Lower leg skin (tissue), 3 donors: ENCODE measurements at regions not wholly inside any gene's neighbourhood (a gene's known extent, or its start where the extent isn't known, plus 50 kb on each side); places are given as distances from the start of the nearest gene placed in this dataset.

Experiments
- POLR2A ChIP-seq, 2 donors: fragments of 450-650 bp; IDR thresholded peaks; one replicate each; pipeline ENCODE4 v1.6.1; 2016 to 2017; ENCODE audit warnings: antibody characterized with exemption in 2 of 2, mild to moderate bottlenecking in 1 of 2, moderate library complexity in 1 of 2
- TF ChIP-seq, protein P1 (sequence below), 3 donors: fragments of 450-650 bp; IDR thresholded peaks; one replicate each; pipeline ENCODE4 v1.5.1; 2016; ENCODE audit warnings: antibody characterized with exemption in 3 of 3, mild to moderate bottlenecking in 3 of 3, moderate library complexity in 2 of 3

DNA sequence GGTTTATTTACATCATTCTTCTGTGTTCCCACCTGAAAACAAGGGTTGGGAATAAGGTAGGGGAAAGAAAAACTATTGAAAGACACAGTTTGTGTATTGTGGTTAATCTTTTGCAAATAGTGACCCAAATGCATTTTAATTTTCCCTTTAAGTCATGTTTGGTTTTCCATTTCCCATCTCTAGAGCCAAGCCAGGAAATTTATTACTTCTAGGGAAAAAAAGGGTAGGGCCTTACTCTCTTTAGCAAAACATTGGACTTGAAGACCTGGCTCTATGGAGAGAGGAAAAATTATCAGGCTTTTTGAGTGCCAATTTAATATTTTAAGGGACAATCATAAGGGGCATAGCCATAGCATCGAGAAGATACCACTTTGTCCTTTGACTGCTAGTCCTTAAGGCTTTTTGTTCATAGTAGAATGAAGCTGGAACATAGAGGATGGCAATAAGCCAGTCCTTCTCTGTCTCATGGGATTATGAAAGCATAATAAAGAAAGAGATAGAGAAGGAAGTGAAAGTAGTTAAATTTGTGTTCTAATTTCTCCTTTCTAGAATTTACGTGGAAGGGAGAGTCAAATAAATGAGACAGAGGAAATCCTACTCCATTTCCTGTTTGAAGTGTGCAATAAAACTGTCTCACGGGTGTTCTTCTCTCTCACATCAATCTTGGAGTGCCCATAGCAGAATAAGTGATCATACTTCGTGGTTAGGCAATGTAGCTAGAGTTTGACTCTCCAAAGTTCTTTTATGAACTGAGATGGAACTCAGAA lies 50.9 kb upstream of the PPFIA2 start:
- TF ChIP-seq, protein P1, sequence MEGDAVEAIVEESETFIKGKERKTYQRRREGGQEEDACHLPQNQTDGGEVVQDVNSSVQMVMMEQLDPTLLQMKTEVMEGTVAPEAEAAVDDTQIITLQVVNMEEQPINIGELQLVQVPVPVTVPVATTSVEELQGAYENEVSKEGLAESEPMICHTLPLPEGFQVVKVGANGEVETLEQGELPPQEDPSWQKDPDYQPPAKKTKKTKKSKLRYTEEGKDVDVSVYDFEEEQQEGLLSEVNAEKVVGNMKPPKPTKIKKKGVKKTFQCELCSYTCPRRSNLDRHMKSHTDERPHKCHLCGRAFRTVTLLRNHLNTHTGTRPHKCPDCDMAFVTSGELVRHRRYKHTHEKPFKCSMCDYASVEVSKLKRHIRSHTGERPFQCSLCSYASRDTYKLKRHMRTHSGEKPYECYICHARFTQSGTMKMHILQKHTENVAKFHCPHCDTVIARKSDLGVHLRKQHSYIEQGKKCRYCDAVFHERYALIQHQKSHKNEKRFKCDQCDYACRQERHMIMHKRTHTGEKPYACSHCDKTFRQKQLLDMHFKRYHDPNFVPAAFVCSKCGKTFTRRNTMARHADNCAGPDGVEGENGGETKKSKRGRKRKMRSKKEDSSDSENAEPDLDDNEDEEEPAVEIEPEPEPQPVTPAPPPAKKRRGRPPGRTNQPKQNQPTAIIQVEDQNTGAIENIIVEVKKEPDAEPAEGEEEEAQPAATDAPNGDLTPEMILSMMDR (IDR thresholded peaks at IDR 0.05): no peak
- no peak for TF ChIP-seq POLR2A (IDR thresholded peaks at IDR 0.05)
